GM19324 (cell line): ENCODE measurements at regions not wholly inside any gene's neighbourhood (a gene's known extent, or its start where the extent isn't known, plus 50 kb on each side); places are given as distances from the start of the nearest gene placed in this dataset.
"Not testable (repeated sequence)": the region's sequence is repeated elsewhere in the genome, so short reads cannot be mapped to it uniquely, and the experiment has no call there.

Source experiments
- ATAC-seq: cut with Tn5 transposase; IDR thresholded peaks from one replicate; pipeline ENCODE4 v1.9.1; 2021; ENCODE audit warnings: mild to moderate bottlenecking, moderate library complexity; ENCODE audit not compliant: unreplicated experiment, low FRiP score

DNA sequence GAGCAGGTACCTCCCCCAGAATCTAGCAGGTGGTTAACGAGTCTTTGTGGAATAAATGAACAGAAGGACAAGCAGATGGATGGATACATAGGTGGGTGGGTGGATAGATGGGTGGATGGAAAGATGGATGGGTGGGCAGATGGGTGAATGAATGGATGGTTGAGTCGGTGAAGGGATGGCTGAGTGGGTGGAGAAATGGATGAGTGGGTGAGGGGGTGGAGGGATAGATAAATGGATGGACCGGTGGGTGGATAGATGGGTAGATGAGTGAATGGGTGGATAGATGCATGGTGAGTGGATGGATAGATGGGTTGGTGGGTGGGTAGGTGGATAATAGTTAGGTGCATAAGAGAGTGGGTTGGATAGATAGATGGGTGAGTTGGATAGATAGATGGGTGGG is 99.7 kb upstream of the FRG2C start:
- not testable (repeated sequence) for ATAC-seq

GRCh38 chr3:75572303-75572702 is 91.8 kb upstream of the FRG2C start:
- not testable (repeated sequence) for ATAC-seq

- ATAC-seq: not testable (repeated sequence)
These were observed 85.0 kb upstream of the FRG2C start for GRCh38 chr3:75579091-75579490.

DNA sequence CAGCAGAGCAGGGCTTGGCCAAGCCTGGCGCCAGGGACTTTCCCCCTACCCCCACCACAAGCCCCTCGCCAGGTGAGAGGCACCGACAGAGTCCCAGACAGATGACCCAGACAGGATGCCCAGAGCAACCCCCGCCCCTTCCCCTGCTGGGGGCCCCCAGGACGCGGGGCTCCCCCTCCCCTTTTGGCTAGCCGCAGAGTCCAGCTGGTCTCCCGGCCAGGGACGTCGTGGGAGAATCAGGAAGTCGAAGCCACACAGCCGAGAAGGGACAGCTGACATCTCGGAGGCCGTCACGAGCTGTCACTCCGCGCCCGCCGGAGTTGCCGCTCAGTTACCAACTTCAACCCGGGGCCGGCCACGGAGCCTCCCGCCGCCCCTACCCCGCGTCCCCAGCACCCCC is 84.6 kb upstream of the FRG2C start:
- ATAC-seq: not testable (repeated sequence)

- not testable (repeated sequence) for ATAC-seq
These were observed 83.9 kb upstream of the FRG2C start for GRCh38 chr3:75579981-75580782.

- ATAC-seq: not testable (repeated sequence)
These were observed 81.6 kb upstream of the FRG2C start for GRCh38 chr3:75582536-75582935.

GRCh38 chr3:75583116-75583515 is 81.0 kb upstream of the FRG2C start:
- ATAC-seq: not testable (repeated sequence)

- ATAC-seq: not testable (repeated sequence)
These were observed 76.4 kb upstream of the FRG2C start for GRCh38 chr3:75587695-75588094.

DNA sequence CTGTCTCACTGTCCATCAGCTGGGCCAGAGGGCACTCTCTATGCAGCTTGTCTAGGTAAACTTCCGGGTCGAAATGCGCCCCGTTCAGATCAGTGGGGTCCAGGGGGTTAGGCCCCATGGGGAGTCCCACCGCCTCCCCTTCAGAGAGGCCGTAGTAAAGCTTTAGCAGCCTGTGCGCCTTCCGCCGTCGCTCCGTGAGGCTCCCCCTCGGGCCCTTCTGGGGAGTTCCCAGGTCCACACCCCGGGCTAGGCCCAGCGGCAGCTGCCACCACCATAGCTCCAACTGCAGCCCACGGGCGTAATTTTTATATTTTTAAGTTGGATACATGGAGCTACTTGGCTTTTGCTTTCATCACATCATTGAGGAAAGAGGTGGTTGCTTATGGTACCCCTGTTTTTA is 73.7 kb upstream of the FRG2C start:
- not testable (repeated sequence) for ATAC-seq

- ATAC-seq: not testable (repeated sequence)
These were observed 59.7 kb upstream of the FRG2C start for GRCh38 chr3:75604286-75604934.

GRCh38 chr3:75607996-75608395 is 56.1 kb upstream of the FRG2C start:
- ATAC-seq: not testable (repeated sequence)

GRCh38 chr3:75609598-75609997 is 54.5 kb upstream of the FRG2C start:
- ATAC-seq: not testable (repeated sequence)

- no peak for ATAC-seq
These were observed 53.4 kb upstream of the FRG2C start for GRCh38 chr3:75610773-75611172.

- ATAC-seq: not testable (repeated sequence)
These were observed 52.2 kb upstream of the FRG2C start for GRCh38 chr3:75611724-75612460.
